Stimulated activated CD4-positive, alpha-beta T cell treated with anti-CD3 and anti-CD28 coated beads, Interleukin-1b, Interleukin-23, amount 100 ng/mL, for 48 hours (primary cell): ENCODE measurements at regions not wholly inside any gene's neighbourhood (a gene's known extent, or its start where the extent isn't known, plus 50 kb on each side); places are given as distances from the start of the nearest gene placed in this dataset.

Experiments used
- DNase-seq: peaks from one replicate; pipeline ENCODE4 v3.0.0-alpha.2; 2020

GRCh38 chr1:59066236-59066635, 230.7 kb upstream of the FGGY start:
- no peak for DNase-seq

GRCh38 chr1:59070610-59071009, 226.3 kb upstream of the FGGY start:
- no peak for DNase-seq

- no peak for DNase-seq
These were observed 225.6 kb upstream of the FGGY start for GRCh38 chr1:59071289-59071688.

- no peak for DNase-seq
These were observed 224.9 kb upstream of the FGGY start for GRCh38 chr1:59071876-59072582.

- DNase-seq: no peak
These were observed 224.3 kb upstream of the FGGY start for GRCh38 chr1:59072583-59072947.

GRCh38 chr1:59074598-59074997, 222.3 kb upstream of the FGGY start:
- DNase-seq: no peak

- no peak for DNase-seq
These were observed 221.9 kb upstream of the FGGY start for GRCh38 chr1:59075021-59075420.

- DNase-seq: no peak
These were observed 220.3 kb upstream of the FGGY start for GRCh38 chr1:59076612-59077011.

GRCh38 chr1:59077466-59078069, 219.3 kb upstream of the FGGY start:
- no peak for DNase-seq

- no peak for DNase-seq
These were observed 218.7 kb upstream of the FGGY start for GRCh38 chr1:59078070-59078800.

- no peak for DNase-seq
These were observed 218.0 kb upstream of the FGGY start for GRCh38 chr1:59078866-59079265.

GRCh38 chr1:59079434-59080140, 217.3 kb upstream of the FGGY start:
- DNase-seq: no peak

- no peak for DNase-seq
These were observed 215.7 kb upstream of the FGGY start for GRCh38 chr1:59081181-59081580.

- no peak for DNase-seq
These were observed 215.1 kb upstream of the FGGY start for GRCh38 chr1:59081795-59082194.

GRCh38 chr1:59083946-59084865, 212.7 kb upstream of the FGGY start:
- no peak for DNase-seq

- no peak for DNase-seq
These were observed 211.8 kb upstream of the FGGY start for GRCh38 chr1:59085101-59085500.

GRCh38 chr1:59089036-59089798, 207.7 kb upstream of the FGGY start:
- no peak for DNase-seq

GRCh38 chr1:59089922-59090457, 206.9 kb upstream of the FGGY start:
- DNase-seq: no peak

GRCh38 chr1:59092126-59092525, 204.8 kb upstream of the FGGY start:
- DNase-seq: no peak

GRCh38 chr1:59094001-59094400, 202.9 kb upstream of the FGGY start:
- no peak for DNase-seq

- DNase-seq: no peak
These were observed 200.4 kb upstream of the FGGY start for GRCh38 chr1:59096501-59096900.
